ENCODE measurements at regions not wholly inside any gene's neighbourhood (a gene's known extent, or its start where the extent isn't known, plus 50 kb on each side); places are given as distances from the start of the nearest gene placed in this dataset.
"Not testable (repeated sequence)": the region's sequence is repeated elsewhere in the genome, so short reads cannot be mapped to it uniquely, and the experiment has no call there.

DNA sequence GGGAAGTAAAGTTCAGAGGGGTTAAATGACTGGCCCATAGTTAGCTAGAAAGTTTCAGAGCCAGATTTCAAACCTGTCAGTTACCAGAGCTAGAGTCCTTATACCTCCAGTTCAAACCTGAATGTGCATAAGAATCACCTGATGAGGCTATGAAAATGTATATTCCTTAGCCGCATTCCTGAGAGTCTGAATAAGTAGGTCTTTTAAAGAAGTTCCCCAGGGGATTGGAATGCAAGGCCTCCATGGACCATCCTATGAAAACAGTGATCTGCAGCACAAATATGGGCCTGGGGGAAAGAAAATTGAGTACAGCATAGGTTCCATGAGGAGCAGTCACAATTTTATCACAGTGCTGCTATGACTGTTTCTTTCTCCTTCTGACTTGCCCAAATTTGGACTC, 263.9 kb upstream of the CXorf66 start (continued):
- no peak for TF ChIP-seq BCL3 (IDR thresholded peaks at IDR 0.05; ENCODE audit: borderline replicate concordance, insufficient read depth, low read depth, low read length, poor library complexity, severe bottlenecking)

- RAD21 ChIA-PET (ENCODE audit: unreplicated experiment); DNase-seq (ENCODE audit: low read depth, low spot score); H3K4me3 ChIP-seq; H3K27ac ChIP-seq (ENCODE audit: control insufficient read depth, insufficient read depth); H2AFZ ChIP-seq (ENCODE audit: control insufficient read depth, low read depth, low read length); H3K4me1 ChIP-seq (ENCODE audit: control insufficient read depth, insufficient read depth, low read length); H3K27me3 ChIP-seq (replicated peaks in 1 of 2; ENCODE audit: control insufficient read depth in 2 of 2, insufficient read depth in 2 of 2, low read length in 1 of 2); ATAC-seq; H3K36me3 ChIP-seq (ENCODE audit: control insufficient read depth in 2 of 2, insufficient read depth in 2 of 2, low read length in 1 of 2); H4K20me1 ChIP-seq (ENCODE audit: control insufficient read depth, insufficient read depth); H3K9ac ChIP-seq (ENCODE audit: control insufficient read depth, insufficient read depth, low read length); CTCF ChIA-PET; H3K9me3 ChIP-seq (replicated peaks; ENCODE audit: control insufficient read depth, insufficient read depth, low read length); BruUV-seq (replicated peaks); H3K79me2 ChIP-seq (ENCODE audit: control insufficient read depth, insufficient read depth, low read length); SMC1A ChIA-PET (ENCODE audit: uncharacterized antibody, unreplicated experiment); FAIRE-seq; in situ Hi-C loops (cut with MboI); POLR2A ChIA-PET; intact Hi-C loops (cut with micrococcal nuclease; ENCODE audit: unreplicated experiment); H3K4me2 ChIP-seq (ENCODE audit: control insufficient read depth, insufficient read depth): not testable (repeated sequence)
- WGBS (ENCODE audit: insufficient coverage, insufficient replicate concordance, low lambda C conversion rate, missing lambda C conversion rate), result 34% methylated on average over 8 of the region's 8 CpGs
Measured at GRCh38 chrX:140226037-140226436, 260.7 kb upstream of the CXorf66 start.

DNA sequence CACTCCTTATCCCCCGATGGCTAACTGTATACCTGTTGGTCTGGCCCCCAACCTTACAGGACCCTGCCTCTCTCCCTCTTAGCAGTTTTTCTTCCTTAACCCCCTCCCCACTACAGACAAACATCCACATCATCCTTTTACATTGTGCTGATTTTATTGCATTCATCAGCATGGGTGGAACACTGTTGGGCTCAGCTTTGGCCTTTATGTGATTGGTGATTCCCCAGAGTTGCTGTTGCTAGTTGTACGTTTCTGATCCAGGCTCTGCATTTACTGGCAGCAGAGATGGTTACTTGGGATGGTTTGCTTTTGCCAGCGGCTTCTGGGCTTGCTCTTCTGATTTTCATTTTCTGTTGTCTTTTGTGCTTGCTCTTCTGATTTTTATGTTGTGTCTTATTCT, 250.6 kb upstream of the CXorf66 start:
- H3K27ac ChIP-seq (ENCODE audit: control insufficient read depth, insufficient read depth); H3K36me3 ChIP-seq (ENCODE audit: control insufficient read depth in 2 of 2, insufficient read depth in 2 of 2, low read length in 1 of 2); ATAC-seq; H3K9me3 ChIP-seq (replicated peaks; ENCODE audit: control insufficient read depth, insufficient read depth, low read length); DNase-seq (ENCODE audit: low read depth, low spot score); H3K9ac ChIP-seq (ENCODE audit: control insufficient read depth, insufficient read depth, low read length); in situ Hi-C loops (cut with MboI); POLR2A ChIA-PET; BruUV-seq (replicated peaks); H3K4me1 ChIP-seq (ENCODE audit: control insufficient read depth, insufficient read depth, low read length); RAD21 ChIA-PET (ENCODE audit: unreplicated experiment); H3K4me2 ChIP-seq (ENCODE audit: control insufficient read depth, insufficient read depth); H2AFZ ChIP-seq (ENCODE audit: control insufficient read depth, low read depth, low read length); H3K4me3 ChIP-seq; H3K27me3 ChIP-seq (replicated peaks in 1 of 2; ENCODE audit: control insufficient read depth in 2 of 2, insufficient read depth in 2 of 2, low read length in 1 of 2); H3K79me2 ChIP-seq (ENCODE audit: control insufficient read depth, insufficient read depth, low read length); H4K20me1 ChIP-seq (ENCODE audit: control insufficient read depth, insufficient read depth); CTCF ChIA-PET; SMC1A ChIA-PET (ENCODE audit: uncharacterized antibody, unreplicated experiment): not testable (repeated sequence)
- intact Hi-C loops (cut with micrococcal nuclease; ENCODE audit: unreplicated experiment), result loop anchor here (5.0 kb wide), 1 partner anchor 199 kb away; no protein-coding TSS in a partner anchor
- 0% methylated on average over 2 of the region's 3 CpGs for WGBS (ENCODE audit: insufficient coverage, insufficient replicate concordance, low lambda C conversion rate, missing lambda C conversion rate)
- peak; percentile 7 for FAIRE-seq

DNA sequence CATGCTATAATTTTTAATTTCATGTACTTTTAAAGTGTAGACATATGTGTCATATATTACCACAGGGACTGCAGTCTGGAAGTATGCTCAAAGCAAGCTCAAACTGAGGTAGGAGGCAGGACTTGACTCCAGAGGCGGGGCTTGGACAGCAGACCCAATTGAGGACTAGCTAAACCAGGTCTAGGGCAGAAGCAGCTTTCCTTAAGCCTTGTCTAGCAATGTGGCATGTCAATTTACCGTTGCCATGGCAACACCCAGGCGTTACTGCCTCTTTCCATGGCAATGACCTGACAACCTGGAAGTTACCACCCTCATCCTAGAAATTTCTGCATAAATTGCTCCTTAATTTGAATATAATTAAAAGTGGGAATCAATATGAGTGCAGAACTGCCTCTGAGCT, 249.2 kb upstream of the CXorf66 start:
- WGBS (ENCODE audit: insufficient coverage, insufficient replicate concordance, low lambda C conversion rate, missing lambda C conversion rate), result 0% methylated on average over 2 of the region's 3 CpGs
- H3K36me3 ChIP-seq (ENCODE audit: control insufficient read depth in 2 of 2, insufficient read depth in 2 of 2, low read length in 1 of 2); H3K4me2 ChIP-seq (ENCODE audit: control insufficient read depth, insufficient read depth); DNase-seq (ENCODE audit: low read depth, low spot score); SMC1A ChIA-PET (ENCODE audit: uncharacterized antibody, unreplicated experiment); FAIRE-seq; CTCF ChIA-PET; H3K4me1 ChIP-seq (ENCODE audit: control insufficient read depth, insufficient read depth, low read length); in situ Hi-C loops (cut with MboI); H3K9ac ChIP-seq (ENCODE audit: control insufficient read depth, insufficient read depth, low read length); H3K4me3 ChIP-seq; H4K20me1 ChIP-seq (ENCODE audit: control insufficient read depth, insufficient read depth); RAD21 ChIA-PET (ENCODE audit: unreplicated experiment); H3K79me2 ChIP-seq (ENCODE audit: control insufficient read depth, insufficient read depth, low read length); H2AFZ ChIP-seq (ENCODE audit: control insufficient read depth, low read depth, low read length); POLR2A ChIA-PET; intact Hi-C loops (cut with micrococcal nuclease; ENCODE audit: unreplicated experiment); ATAC-seq; H3K9me3 ChIP-seq (replicated peaks; ENCODE audit: control insufficient read depth, insufficient read depth, low read length); H3K27me3 ChIP-seq (replicated peaks in 1 of 2; ENCODE audit: control insufficient read depth in 2 of 2, insufficient read depth in 2 of 2, low read length in 1 of 2); H3K27ac ChIP-seq (ENCODE audit: control insufficient read depth, insufficient read depth); BruUV-seq (replicated peaks): not testable (repeated sequence)
